Stimulated activated CD4-positive, alpha-beta T cell treated with anti-CD3 and anti-CD28 coated beads, Interleukin-1b, Interleukin-23, amount 100 ng/mL, for 48 hours (primary cell): ENCODE measurements at regions not wholly inside any gene's neighbourhood (a gene's known extent, or its start where the extent isn't known, plus 50 kb on each side); places are given as distances from the start of the nearest gene placed in this dataset.

Experiments
- DNase-seq: peaks from one replicate; pipeline ENCODE4 v3.0.0-alpha.2; 2020

DNA sequence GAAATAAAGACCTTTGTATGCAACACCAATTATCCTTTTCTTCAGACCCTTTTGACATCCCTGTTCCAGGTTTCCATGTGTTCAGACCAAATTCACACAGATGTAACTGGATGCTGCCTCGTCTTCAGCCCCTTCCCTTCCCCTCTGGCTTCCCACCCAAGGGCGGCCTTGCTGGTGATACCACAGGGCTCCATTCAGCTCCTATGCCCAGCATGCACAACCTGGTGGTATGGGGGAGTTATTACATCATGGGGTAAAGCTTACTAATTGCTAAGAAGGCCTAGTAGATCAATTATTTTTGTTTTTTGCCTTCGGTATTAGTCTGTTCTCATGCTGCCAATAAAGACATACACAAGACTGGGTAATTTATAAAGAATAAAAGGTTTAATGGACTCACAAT, 317.0 kb upstream of the CXXC4 start:
- no peak for DNase-seq

- DNase-seq, result no peak
These were observed 321.0 kb upstream of the CXXC4 start for GRCh38 chr4:104815665-104816064.

GRCh38 chr4:104818579-104818978, 323.9 kb upstream of the CXXC4 start:
- DNase-seq, result no peak

- no peak for DNase-seq
These were observed 320.5 kb upstream of the TET2 start for GRCh38 chr4:104826171-104826570.

- DNase-seq, result no peak
These were observed 316.9 kb upstream of the TET2 start for GRCh38 chr4:104829761-104830160.

DNA sequence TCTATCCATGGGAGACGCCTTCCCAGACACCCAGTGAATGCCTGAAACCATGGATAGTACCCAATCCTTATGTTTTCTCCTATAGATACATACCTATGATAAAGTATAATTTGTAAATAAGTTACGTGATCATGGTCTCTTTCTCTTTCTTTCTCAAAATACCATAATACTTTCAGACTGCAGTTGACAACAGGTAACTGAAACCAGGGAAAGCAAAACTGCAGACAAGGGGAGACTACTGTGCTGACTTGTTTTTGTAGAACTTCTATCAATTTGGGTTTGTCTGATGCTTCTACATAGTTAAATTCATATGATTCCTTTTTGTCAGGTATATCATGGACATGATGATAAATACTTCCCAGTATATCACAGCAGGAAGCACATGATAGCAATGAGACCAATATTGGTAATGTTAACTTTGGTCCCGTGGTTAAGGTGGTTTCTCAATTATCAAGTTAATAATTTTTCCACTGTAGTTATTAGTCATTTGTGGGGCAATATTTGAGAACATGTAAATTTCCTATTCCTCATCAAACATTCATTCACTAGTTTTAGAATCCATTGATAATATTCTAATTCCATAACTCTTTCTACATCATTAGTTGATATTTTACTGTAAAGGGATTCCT, 298.0 kb upstream of the TET2 start:
- DNase-seq, result no peak

DNA sequence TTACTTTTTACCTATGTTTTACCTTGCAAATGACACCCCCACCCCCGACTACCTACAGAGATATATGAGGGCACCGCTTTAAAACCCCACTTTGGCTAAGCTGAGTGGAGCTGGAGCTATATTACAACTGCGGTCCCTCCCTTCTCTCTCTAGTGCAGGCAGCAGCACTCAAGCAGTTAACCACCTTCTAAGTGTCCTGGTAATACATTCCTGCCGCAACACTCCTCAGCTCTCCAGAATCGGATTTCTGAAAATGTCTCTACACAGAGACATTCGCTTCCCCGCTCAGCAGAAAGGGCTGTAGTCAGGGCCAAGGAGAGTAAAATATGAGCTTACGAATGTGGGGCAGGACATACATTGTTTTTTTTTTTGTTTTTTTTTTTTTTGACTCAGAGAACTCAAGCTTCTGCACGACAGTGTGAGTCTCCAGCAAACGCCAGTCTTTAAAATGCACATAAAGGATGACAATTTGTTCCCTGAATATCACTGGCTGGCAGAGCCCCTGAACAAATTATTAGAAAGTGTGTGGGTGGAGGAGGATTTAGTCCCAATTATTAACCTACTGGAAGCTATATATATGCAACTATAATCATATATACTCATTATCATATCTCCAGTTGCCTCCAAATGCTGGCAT, 287.0 kb upstream of the TET2 start:
- no peak for DNase-seq

DNA sequence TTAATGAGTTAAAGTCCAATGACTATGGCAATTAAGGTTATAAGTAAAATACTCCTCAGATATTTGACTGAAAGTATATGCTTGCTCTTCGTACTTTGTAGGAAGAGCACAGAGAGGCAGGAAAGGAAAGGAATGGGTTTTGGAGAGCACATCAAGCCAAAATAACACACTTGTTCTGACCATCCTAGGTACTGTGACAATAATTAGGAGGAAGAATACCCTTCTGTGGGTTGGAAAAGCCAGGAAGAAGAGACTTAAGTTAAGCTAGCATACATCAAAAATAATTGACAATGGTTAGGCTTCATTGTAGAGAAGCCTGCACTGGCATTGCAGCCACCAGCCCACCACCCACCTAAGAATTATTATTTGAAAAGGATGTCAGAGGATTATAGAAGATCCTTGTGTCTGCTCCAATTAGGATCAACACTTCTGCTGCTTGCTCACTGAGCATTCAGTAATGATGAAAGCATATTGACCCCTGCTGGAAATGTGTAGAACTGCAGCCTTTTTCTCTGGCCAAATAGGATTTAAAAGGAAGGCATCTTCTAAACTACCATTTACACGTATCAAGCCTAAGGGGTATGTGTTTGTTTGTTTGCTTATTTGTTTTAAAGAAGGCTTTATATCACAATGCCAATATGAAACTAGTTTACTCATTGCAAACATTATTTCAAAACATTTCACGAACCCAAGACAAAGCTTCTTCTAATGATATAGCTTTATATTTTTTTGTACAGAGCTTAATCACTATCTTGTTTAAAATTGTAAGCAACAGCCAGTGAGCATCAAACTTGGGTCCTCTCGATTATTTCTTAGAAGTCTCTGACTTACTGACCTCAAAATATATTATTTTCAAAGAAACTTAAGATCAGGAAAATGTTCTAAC, 286.2 kb upstream of the TET2 start:
- peak; percentile 28 for DNase-seq

GRCh38 chr4:104866809-104867208, 279.9 kb upstream of the TET2 start:
- no peak for DNase-seq

DNA sequence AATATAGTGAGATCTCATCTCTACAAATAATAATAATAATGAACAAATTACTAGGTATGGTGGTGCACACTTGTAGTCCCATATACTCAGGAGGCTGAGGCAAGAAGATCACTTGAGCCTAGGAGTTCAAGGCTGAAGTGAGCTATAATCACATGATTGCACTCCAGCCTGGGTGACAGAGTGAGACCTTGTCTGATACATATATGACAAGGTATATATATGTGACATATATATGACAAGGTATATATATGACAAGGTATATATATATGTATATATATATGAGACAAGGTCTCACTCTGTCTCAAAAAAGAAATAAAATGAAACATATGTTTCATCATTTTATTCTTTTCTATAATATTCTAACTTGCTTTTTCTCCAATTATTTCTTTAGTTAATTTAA, 278.1 kb upstream of the TET2 start:
- DNase-seq, result no peak

- no peak for DNase-seq
These were observed 277.7 kb upstream of the TET2 start for GRCh38 chr4:104868958-104869357.

- DNase-seq, result no peak
These were observed 276.8 kb upstream of the TET2 start for GRCh38 chr4:104869831-104870230.

GRCh38 chr4:104870495-104871233, 276.0 kb upstream of the TET2 start:
- DNase-seq, result no peak

GRCh38 chr4:104878936-104879335, 267.7 kb upstream of the TET2 start:
- DNase-seq, result no peak

DNA sequence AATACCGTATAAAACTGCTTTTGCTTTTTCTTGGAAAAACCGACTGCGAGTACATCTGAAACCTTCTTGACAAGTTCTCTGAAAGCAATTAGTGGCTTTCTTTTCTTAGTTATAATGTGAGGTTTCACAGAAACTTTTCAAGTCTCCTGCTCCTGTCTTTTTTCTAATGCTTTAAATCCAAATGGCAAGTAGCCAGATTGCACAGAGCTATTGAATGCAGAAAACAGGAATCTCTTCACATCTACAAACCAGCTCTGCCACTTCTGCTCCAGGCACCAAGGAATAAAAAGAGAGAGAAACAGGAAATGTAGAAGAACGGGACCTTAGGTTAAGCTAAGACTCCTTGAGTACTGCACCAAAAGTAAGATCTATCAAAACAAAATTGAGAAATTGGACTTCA, 267.3 kb upstream of the TET2 start:
- no peak for DNase-seq

- DNase-seq, result no peak
These were observed 266.8 kb upstream of the TET2 start for GRCh38 chr4:104879854-104880253.

GRCh38 chr4:104881136-104881886, 265.4 kb upstream of the TET2 start:
- no peak for DNase-seq

DNA sequence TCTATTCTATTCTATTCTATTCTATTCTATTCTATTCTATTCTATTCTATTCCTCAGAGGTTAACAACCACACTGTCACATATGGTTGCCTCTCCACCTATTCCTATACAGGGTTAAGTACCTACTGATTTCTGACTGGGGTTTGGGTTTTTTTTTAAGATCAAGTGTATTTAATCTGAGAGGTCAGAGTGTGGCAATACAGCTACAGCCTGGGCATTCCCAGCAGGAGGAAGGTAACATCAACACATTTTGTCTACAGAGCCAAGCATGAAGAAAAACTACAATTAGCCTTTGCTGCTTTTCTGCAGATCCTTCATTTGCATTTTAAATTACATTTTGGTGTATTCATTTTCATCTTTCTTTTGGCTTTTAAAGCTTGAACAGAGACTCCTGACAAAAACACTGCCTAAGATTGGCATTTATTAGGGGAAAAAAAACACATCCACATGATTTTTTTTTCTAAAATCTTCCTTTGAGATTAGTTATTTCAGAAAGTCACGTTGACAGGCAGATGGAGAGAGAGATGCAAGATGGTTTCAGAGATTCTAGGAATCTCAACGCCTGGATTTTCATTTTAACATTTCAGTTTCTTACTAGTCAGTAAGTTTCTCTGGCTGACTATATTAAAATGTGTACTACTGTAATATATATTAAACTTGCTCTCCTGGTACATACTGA, 255.9 kb upstream of the TET2 start:
- no peak for DNase-seq

GRCh38 chr4:104896660-104897645, 249.7 kb upstream of the TET2 start:
- DNase-seq, result no peak

- no peak for DNase-seq
These were observed 246.8 kb upstream of the TET2 start for GRCh38 chr4:104899863-104900262.

GRCh38 chr4:104901438-104901837, 245.2 kb upstream of the TET2 start:
- no peak for DNase-seq
